H1 (cell line): ENCODE measurements at regions not wholly inside any gene's neighbourhood (a gene's known extent, or its start where the extent isn't known, plus 50 kb on each side); places are given as distances from the start of the nearest gene placed in this dataset.

Experiments
- ASH2L ChIP-seq: fragments of 200-600, 300-600 bp; sonication (generic); IDR thresholded peaks from one replicate; pipeline ENCODE4 v1.7.1; 2017; ENCODE audit warnings: low read length
- ATF3 ChIP-seq: IDR thresholded peaks from 2 replicates; pipeline ENCODE4 v1.6.1; 2011; ENCODE audit warnings: low read depth, mild to moderate bottlenecking, low read length; ENCODE audit not compliant: insufficient read depth
- BACH1 ChIP-seq: IDR thresholded peaks from 2 replicates; pipeline ENCODE4 v1.6.1; 2012; ENCODE audit warnings: low read length, improper control_type of control experiment
- CBX8 ChIP-seq: fragments of 300-800, 300-1000 bp; sonication (generic); IDR thresholded peaks from 2 replicates; pipeline ENCODE4 v1.7.1; 2016; ENCODE audit warnings: low read depth, low read length, borderline replicate concordance
- EP300 ChIP-seq, 2 experiments: IDR thresholded peaks; 1 replicate in 1 of 2; 2 replicates in 1 of 2; pipeline ENCODE4 v1.6.1; 2011 to 2012; ENCODE audit warnings: low read depth in 2 of 2, low read length in 2 of 2, mild to moderate bottlenecking in 2 of 2, borderline replicate concordance in 1 of 2, inconsistent platforms in 1 of 2, moderate library complexity in 1 of 2
- KDM1A ChIP-seq: fragments of 200-600, 300-600 bp; sonication (generic); IDR thresholded peaks from 2 replicates; pipeline ENCODE4 v1.7.1; 2016; ENCODE audit warnings: mild to moderate bottlenecking, low read length, borderline replicate concordance
- MAFK ChIP-seq: IDR thresholded peaks from 2 replicates; pipeline ENCODE4 v1.6.1; 2012; ENCODE audit warnings: low read depth, mild to moderate bottlenecking, improper control_type of control experiment, low read length
- NRF1 ChIP-seq: IDR thresholded peaks from 2 replicates; pipeline ENCODE4 v1.6.1; 2011; ENCODE audit warnings: mild to moderate bottlenecking, low read depth, low read length, improper control_type of control experiment
- SP4 ChIP-seq: IDR thresholded peaks from 2 replicates; pipeline ENCODE4 v1.6.1; 2012; ENCODE audit warnings: low read length, inconsistent platforms

- TF ChIP-seq ASH2L (no peak), CBX8 (no peak), BACH1 (no peak), EP300 (IDR thresholded peaks at IDR 0.05; ENCODE audit: borderline replicate concordance in 1 of 2, low read depth in 2 of 2, low read length in 2 of 2) (no peak), SP4 (no peak), MAFK (no peak), KDM1A (no peak), NRF1 (no peak), ATF3 (no peak)
- TF ChIP-seq, all 59 proteins: peak for 0
Observed at GRCh38 chr15:92524874-92525565, 130.6 kb downstream of the FAM174B start (continued).
